ENCODE measurements at regions not wholly inside any gene's neighbourhood (a gene's known extent, or its start where the extent isn't known, plus 50 kb on each side); places are given as distances from the start of the nearest gene placed in this dataset.

DNA sequence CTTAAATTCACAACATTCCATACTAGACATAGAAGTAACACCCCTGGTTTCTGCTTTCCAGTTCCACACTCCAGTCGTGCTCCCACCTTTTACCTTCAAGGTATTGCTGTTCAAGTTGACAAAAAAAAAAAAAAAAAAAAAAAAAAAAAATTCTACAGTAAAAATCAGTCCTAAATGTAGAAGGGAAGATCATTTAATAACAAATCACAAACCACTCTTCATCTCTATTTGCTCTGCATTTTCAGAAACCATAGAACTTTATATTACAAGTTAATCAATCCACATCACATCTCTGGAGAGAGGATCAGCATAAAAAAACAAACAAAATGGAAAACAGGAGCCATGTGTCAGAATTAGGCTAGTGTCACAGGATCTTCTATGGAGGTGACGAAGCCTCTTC lies 206.3 kb upstream of the KLF14 start:
- TF ChIP-seq, protein P1, sequence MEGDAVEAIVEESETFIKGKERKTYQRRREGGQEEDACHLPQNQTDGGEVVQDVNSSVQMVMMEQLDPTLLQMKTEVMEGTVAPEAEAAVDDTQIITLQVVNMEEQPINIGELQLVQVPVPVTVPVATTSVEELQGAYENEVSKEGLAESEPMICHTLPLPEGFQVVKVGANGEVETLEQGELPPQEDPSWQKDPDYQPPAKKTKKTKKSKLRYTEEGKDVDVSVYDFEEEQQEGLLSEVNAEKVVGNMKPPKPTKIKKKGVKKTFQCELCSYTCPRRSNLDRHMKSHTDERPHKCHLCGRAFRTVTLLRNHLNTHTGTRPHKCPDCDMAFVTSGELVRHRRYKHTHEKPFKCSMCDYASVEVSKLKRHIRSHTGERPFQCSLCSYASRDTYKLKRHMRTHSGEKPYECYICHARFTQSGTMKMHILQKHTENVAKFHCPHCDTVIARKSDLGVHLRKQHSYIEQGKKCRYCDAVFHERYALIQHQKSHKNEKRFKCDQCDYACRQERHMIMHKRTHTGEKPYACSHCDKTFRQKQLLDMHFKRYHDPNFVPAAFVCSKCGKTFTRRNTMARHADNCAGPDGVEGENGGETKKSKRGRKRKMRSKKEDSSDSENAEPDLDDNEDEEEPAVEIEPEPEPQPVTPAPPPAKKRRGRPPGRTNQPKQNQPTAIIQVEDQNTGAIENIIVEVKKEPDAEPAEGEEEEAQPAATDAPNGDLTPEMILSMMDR (IDR thresholded peaks at IDR 0.05 in 4 of 5, conservative IDR thresholded peaks at IDR 0.05 in 1 of 5), result no peak
- no peak for TF ChIP-seq POLR2A (IDR thresholded peaks at IDR 0.05)
- Histone ChIP-seq H3K9me3 (no peaks in the 10 kb centered on the region), H3K27ac (peak overlapping the region; percentile 91 to 97 (median 94)), H3K36me3 (peaks cover 0 to 6% of the 10 kb centered on the region in 2 donors), H3K27me3 (no peaks in the 10 kb centered on the region), H3K4me1 (peaks cover 35 to 73% of the 10 kb centered on the region in 2 donors), H3K4me3 (peak overlapping the region; percentile 61 to 81 (median 68))
- no peak for ATAC-seq
- in situ Hi-C loops (cut with MboI; ENCODE audit: low sequenced_read_pairs in 4 of 4), result no loop called here
- intact Hi-C loops (cut with DNase I; ENCODE audit: low total_unique reads), result loop anchor here (5.0 to 10.0 kb wide), 2 partner anchors 167 to 1716 kb away; partner anchors contain the start of gene AHCYL2
- DNase-seq, result no peak

DNA sequence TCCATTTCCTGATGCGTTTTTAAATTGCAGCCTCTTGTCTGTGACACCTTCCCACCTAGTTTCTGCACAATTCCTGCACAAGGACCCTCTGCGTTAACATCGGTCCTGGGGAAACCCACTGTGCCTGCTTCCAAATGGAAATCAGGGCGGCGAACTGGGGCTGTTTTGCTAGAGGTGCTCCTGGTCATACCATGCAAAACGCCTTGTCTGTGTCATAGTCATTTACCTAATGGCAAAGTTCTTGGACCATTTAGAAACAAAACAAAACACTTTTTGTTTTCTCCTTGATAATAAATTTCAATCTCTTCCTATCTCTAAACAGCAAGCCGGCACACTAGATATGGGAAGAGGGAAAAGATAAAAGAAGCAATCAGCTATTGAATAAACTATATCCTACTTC lies 206.9 kb upstream of the KLF14 start:
- Histone ChIP-seq H3K36me3 (peaks cover 0 to under 1% of the 10 kb centered on the region in 2 donors), H3K9me3 (no peaks in the 10 kb centered on the region), H3K4me3 (peak overlapping the region; percentile 61 to 81 (median 68)), H3K4me1 (peaks cover 35 to 73% of the 10 kb centered on the region in 2 donors), H3K27me3 (no peaks in the 10 kb centered on the region), H3K27ac (peak overlapping the region; percentile 91 to 97 (median 94))
- DNase-seq, result no peak
- in situ Hi-C loops (cut with MboI; ENCODE audit: low sequenced_read_pairs in 4 of 4), result no loop called here
- no peak for ATAC-seq
- TF ChIP-seq POLR2A (IDR thresholded peaks at IDR 0.05), result no peak
- TF ChIP-seq, protein P1 (IDR thresholded peaks at IDR 0.05 in 4 of 5, conservative IDR thresholded peaks at IDR 0.05 in 1 of 5), result no peak
- intact Hi-C loops (cut with DNase I; ENCODE audit: low total_unique reads), result loop anchor here (5.0 to 10.0 kb wide), 2 partner anchors 166 to 1716 kb away; partner anchors contain the start of gene AHCYL2

- Histone ChIP-seq H3K9me3 (no peaks in the 10 kb centered on the region), H3K4me3 (peak overlapping the region; percentile 61 to 81 (median 68)), H3K36me3 (no peaks in the 10 kb centered on the region), H3K27me3 (no peaks in the 10 kb centered on the region), H3K4me1 (peaks cover 35 to 74% of the 10 kb centered on the region in 2 donors), H3K27ac (peak overlapping the region; percentile 91 to 97 (median 94))
- in situ Hi-C loops (cut with MboI; ENCODE audit: low sequenced_read_pairs in 4 of 4) (no loop called here), intact Hi-C loops (cut with DNase I; ENCODE audit: low total_unique reads) (loop anchor here (1.0 to 10.0 kb wide), 3 partner anchors 47 to 1717 kb away; partner anchors contain the start of gene AHCYL2)
- peak; percentile 87 to 88 for DNase-seq
- TF ChIP-seq, protein P1 (IDR thresholded peaks at IDR 0.05 in 4 of 5, conservative IDR thresholded peaks at IDR 0.05 in 1 of 5), result no peak
- TF ChIP-seq POLR2A (IDR thresholded peaks at IDR 0.05), result peak; percentile 60 to 90
- ATAC-seq, result peak; percentile 47 to 72
These were observed 207.6 kb upstream of the KLF14 start for GRCh38 chr7:130941322-130942210.

GRCh38 chr7:130942211-130942964 lies 208.4 kb upstream of the KLF14 start:
- Histone ChIP-seq H3K27ac (peak overlapping the region; percentile 91 to 97 (median 94)), H3K4me3 (peak overlapping the region; percentile 25 to 81 (median 68)), H3K4me1 (peaks cover 35 to 74% of the 10 kb centered on the region in 2 donors), H3K36me3 (no peaks in the 10 kb centered on the region), H3K27me3 (no peaks in the 10 kb centered on the region), H3K9me3 (no peaks in the 10 kb centered on the region)
- peak; percentile 45 to 81 for TF ChIP-seq POLR2A (IDR thresholded peaks at IDR 0.05)
- TF ChIP-seq, protein P1 (IDR thresholded peaks at IDR 0.05 in 4 of 5, conservative IDR thresholded peaks at IDR 0.05 in 1 of 5), result peak in 1 of 5 experiments; percentile 24
- ATAC-seq (peak; percentile 73 to 85), DNase-seq (peak; percentile 91 to 92)
- intact Hi-C loops (cut with DNase I; ENCODE audit: low total_unique reads), result loop anchor here (1.0 to 10.0 kb wide), 3 partner anchors 48 to 1718 kb away; partner anchors contain the start of gene AHCYL2
- in situ Hi-C loops (cut with MboI; ENCODE audit: low sequenced_read_pairs in 4 of 4), result no loop called here

Data from gastrocnemius medialis (tissue), 4 donors.